Natural killer cell (primary cell): ENCODE measurements at regions not wholly inside any gene's neighbourhood (a gene's known extent, or its start where the extent isn't known, plus 50 kb on each side); places are given as distances from the start of the nearest gene placed in this dataset.

Experiments used
- ATAC-seq, 3 donors: fragments of 150-1000 bp in 2 of 3; fragments of 200-7000 bp in 1 of 3; cut with Tn5 transposase; 1 replicate in 1 of 3; 2 replicates in 2 of 3; pipeline ENCODE4 v1.10.0; 2021; ENCODE audit warnings: mild to moderate bottlenecking in 2 of 3, moderate library complexity in 2 of 3
- DNase-seq, 2 donors: peaks; one replicate each; pipeline versions ENCODE4 v3.0.0 to v3.0.0-alpha.2; 2013 to 2021; ENCODE audit warnings: mixed read lengths in 1 of 2
- H3K27ac ChIP-seq: one replicate; pipeline ENCODE4 v1.5.1; 2013; ENCODE audit warnings: mild to moderate bottlenecking, low read length
- H3K27me3 ChIP-seq: one replicate; pipeline ENCODE4 v1.6.1; 2013; ENCODE audit warnings: low read length; ENCODE audit not compliant: control insufficient read depth, insufficient read depth
- H3K36me3 ChIP-seq: one replicate; pipeline ENCODE4 v1.6.1; 2013; ENCODE audit warnings: low read length; ENCODE audit not compliant: control insufficient read depth, insufficient read depth
- H3K4me1 ChIP-seq: one replicate; pipeline ENCODE4 v1.6.1; 2013; ENCODE audit warnings: low read length; ENCODE audit not compliant: control insufficient read depth, insufficient read depth
- H3K4me3 ChIP-seq: one replicate; pipeline ENCODE4 v1.5.1; 2013; ENCODE audit warnings: low read length
- H3K9me3 ChIP-seq: one replicate; pipeline ENCODE4 v1.6.1; 2013; ENCODE audit warnings: low read length; ENCODE audit not compliant: control insufficient read depth, insufficient read depth
- H3K27ac Mint-ChIP-seq, 2 donors: one replicate each; pipeline ENCODE4 v1.8.0; 2022; ENCODE audit warnings: mild to moderate bottlenecking in 2 of 2, mixed read lengths in 2 of 2, moderate library complexity in 1 of 2
- H3K27me3 Mint-ChIP-seq, 2 donors: one replicate each; pipeline ENCODE4 v1.8.0; 2022; ENCODE audit warnings: low read depth in 2 of 2, mixed read lengths in 2 of 2
- H3K36me3 Mint-ChIP-seq: one replicate; pipeline ENCODE4 v1.8.0; 2022; ENCODE audit warnings: mixed read lengths
- H3K4me1 Mint-ChIP-seq, 2 donors: one replicate each; pipeline ENCODE4 v1.8.0; 2022; ENCODE audit warnings: mixed read lengths in 2 of 2
- H3K4me3 Mint-ChIP-seq: one replicate; pipeline ENCODE4 v1.8.0; 2022; ENCODE audit warnings: mild to moderate bottlenecking, moderate library complexity, mixed read lengths
- H3K9me3 Mint-ChIP-seq, 2 donors: one replicate each; pipeline ENCODE4 v1.8.0; 2022; ENCODE audit warnings: mixed read lengths in 2 of 2
- CTCF ChIP-seq: fragments of 200-600 bp; IDR thresholded peaks from one replicate; pipeline ENCODE4 v1.8.0; 2022; ENCODE audit warnings: antibody characterized with exemption
- WGBS: methylation state at CpG from one replicate; pipeline ENCODE4 v1.1.7; 2013; ENCODE audit warnings: missing lambda C conversion rate; ENCODE audit not compliant: insufficient coverage; 5-methylcytosine and 5-hydroxymethylcytosine counted together
- intact Hi-C: fragments of 100-400 bp; cut with micrococcal nuclease; formaldehyde crosslinking; loops from one replicate; pipeline ENCODE4 v1.14.2; 2022

GRCh38 chr2:187976259-187976985, 315.3 kb upstream of the GULP1 start:
- no peak for TF ChIP-seq CTCF
- no CpG with 5 or more reads among the region's 2 CpGs for WGBS
- Histone ChIP-seq H3K36me3 (no peaks in the 10 kb centered on the region), H3K4me1 (no peaks in the 10 kb centered on the region), H3K4me3 (no peak overlapping the region), H3K27ac (no peak overlapping the region), H3K27me3 (no peaks in the 10 kb centered on the region), H3K9me3 (no peaks in the 10 kb centered on the region)
- Mint-ChIP-seq H3K9me3 (peaks cover 0 to 2% of the 10 kb centered on the region in 2 donors), H3K4me3 (no peak overlapping the region), H3K36me3 (no peaks in the 10 kb centered on the region), H3K27me3 (no peaks in the 10 kb centered on the region), H3K4me1 (no peaks in the 10 kb centered on the region), H3K27ac (no peak overlapping the region)
- intact Hi-C loops: no loop called here
- ATAC-seq (no peak), DNase-seq (no peak)

- no peak overlapping the region for H3K4me3 Mint-ChIP-seq
- H3K27ac Mint-ChIP-seq: no peak overlapping the region
- Histone ChIP-seq H3K4me1 (no peaks in the 10 kb centered on the region), H3K4me3 (no peak overlapping the region), H3K27ac (no peak overlapping the region), H3K36me3 (no peaks in the 10 kb centered on the region), H3K9me3 (no peaks in the 10 kb centered on the region), H3K27me3 (no peaks in the 10 kb centered on the region)
- no peak for TF ChIP-seq CTCF
- DNase-seq (no peak), ATAC-seq (no peak)
- WGBS: 79% methylated on average over 2 of the region's 3 CpGs
- H3K9me3 Mint-ChIP-seq: peaks cover 0 to 2% of the 10 kb centered on the region in 2 donors
- H3K36me3 Mint-ChIP-seq: no peaks in the 10 kb centered on the region
- no peaks in the 10 kb centered on the region for H3K4me1 Mint-ChIP-seq
- no peaks in the 10 kb centered on the region for H3K27me3 Mint-ChIP-seq
- intact Hi-C loops: no loop called here
Observed at GRCh38 chr2:187976986-187977333, 314.7 kb upstream of the GULP1 start.

GRCh38 chr2:187978356-187978755, 313.3 kb upstream of the GULP1 start:
- Mint-ChIP-seq H3K9me3 (peaks cover 0 to 2% of the 10 kb centered on the region in 2 donors), H3K4me3 (no peak overlapping the region), H3K27me3 (no peaks in the 10 kb centered on the region), H3K36me3 (no peaks in the 10 kb centered on the region), H3K27ac (no peak overlapping the region), H3K4me1 (no peaks in the 10 kb centered on the region)
- intact Hi-C loops: no loop called here
- Histone ChIP-seq H3K9me3 (no peaks in the 10 kb centered on the region), H3K4me1 (no peaks in the 10 kb centered on the region), H3K4me3 (no peak overlapping the region), H3K27ac (no peak overlapping the region), H3K36me3 (no peaks in the 10 kb centered on the region), H3K27me3 (no peaks in the 10 kb centered on the region)
- TF ChIP-seq CTCF: no peak
- DNase-seq: no peak
- WGBS: 80% methylated on average over 1 of the region's 3 CpGs
- no peak for ATAC-seq

DNA sequence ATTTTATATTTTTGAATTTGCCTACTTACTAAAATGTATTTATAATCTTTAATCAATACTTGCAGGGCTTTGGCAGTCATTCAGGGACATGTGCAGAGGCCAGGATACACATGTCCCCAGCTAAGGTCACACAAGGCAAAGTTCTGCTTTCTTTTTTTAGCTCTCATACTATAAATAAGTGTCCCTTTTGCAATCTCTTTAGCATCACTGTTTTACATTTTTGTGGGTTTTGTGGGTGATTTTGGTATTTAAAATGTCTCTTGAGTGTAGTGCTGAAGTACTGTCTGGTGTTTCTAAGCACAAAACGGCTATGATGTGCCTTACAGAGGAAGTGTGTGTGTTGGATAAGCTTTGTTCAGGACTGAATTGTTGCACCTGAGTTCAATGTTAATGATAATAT, 309.0 kb upstream of the GULP1 start:
- no peak overlapping the region for H3K4me3 ChIP-seq
- H3K4me1 ChIP-seq: no peaks in the 10 kb centered on the region
- TF ChIP-seq CTCF: no peak
- no peaks in the 10 kb centered on the region for H3K36me3 ChIP-seq
- 17% methylated on average over 1 of the region's 1 CpG for WGBS
- no peak overlapping the region for H3K27ac ChIP-seq
- H3K27me3 ChIP-seq: no peaks in the 10 kb centered on the region
- H3K9me3 ChIP-seq: no peaks in the 10 kb centered on the region
- Mint-ChIP-seq H3K36me3 (no peaks in the 10 kb centered on the region), H3K4me1 (no peaks in the 10 kb centered on the region), H3K27ac (no peak overlapping the region), H3K27me3 (no peaks in the 10 kb centered on the region), H3K4me3 (no peak overlapping the region), H3K9me3 (peaks cover 0 to 2% of the 10 kb centered on the region in 2 donors)
- ATAC-seq (no peak), DNase-seq (no peak)
- intact Hi-C loops: no loop called here
